ENCODE measurements at regions not wholly inside any gene's neighbourhood (a gene's known extent, or its start where the extent isn't known, plus 50 kb on each side); places are given as distances from the start of the nearest gene placed in this dataset.

DNA sequence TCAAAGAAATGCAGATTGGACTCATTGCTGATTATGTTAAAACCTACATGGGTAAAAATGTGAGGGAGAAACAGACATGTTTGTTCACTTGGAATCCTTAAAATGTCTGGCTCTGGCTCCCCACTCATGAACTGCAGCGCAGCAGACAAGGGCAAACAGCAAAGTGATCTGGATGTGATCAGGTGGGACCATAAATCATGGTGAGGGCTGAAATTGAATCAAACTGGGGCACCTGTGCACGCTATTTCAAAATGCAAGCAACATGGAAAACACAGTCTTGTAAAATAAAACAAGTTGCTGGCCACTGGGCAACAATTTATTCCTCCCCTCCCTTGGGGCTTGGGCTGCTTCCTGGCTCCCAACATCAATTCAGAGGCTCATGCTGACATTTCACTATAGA, 373.4 kb downstream of the SEC16B start:
- Histone ChIP-seq H3K4me3 (no peak overlapping the region), H3K4me1 (no peaks in the 10 kb centered on the region), H3K9me3 (no peaks in the 10 kb centered on the region), H3K36me3 (no peaks in the 10 kb centered on the region), H3K27ac (no peak overlapping the region), H3K27me3 (no peaks in the 10 kb centered on the region)
- intact Hi-C loops (cut with DNase I): no loop called here
- no peak for DNase-seq
- TF ChIP-seq, protein P1, sequence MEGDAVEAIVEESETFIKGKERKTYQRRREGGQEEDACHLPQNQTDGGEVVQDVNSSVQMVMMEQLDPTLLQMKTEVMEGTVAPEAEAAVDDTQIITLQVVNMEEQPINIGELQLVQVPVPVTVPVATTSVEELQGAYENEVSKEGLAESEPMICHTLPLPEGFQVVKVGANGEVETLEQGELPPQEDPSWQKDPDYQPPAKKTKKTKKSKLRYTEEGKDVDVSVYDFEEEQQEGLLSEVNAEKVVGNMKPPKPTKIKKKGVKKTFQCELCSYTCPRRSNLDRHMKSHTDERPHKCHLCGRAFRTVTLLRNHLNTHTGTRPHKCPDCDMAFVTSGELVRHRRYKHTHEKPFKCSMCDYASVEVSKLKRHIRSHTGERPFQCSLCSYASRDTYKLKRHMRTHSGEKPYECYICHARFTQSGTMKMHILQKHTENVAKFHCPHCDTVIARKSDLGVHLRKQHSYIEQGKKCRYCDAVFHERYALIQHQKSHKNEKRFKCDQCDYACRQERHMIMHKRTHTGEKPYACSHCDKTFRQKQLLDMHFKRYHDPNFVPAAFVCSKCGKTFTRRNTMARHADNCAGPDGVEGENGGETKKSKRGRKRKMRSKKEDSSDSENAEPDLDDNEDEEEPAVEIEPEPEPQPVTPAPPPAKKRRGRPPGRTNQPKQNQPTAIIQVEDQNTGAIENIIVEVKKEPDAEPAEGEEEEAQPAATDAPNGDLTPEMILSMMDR (IDR thresholded peaks at IDR 0.05): no peak
- no peak for ATAC-seq

DNA sequence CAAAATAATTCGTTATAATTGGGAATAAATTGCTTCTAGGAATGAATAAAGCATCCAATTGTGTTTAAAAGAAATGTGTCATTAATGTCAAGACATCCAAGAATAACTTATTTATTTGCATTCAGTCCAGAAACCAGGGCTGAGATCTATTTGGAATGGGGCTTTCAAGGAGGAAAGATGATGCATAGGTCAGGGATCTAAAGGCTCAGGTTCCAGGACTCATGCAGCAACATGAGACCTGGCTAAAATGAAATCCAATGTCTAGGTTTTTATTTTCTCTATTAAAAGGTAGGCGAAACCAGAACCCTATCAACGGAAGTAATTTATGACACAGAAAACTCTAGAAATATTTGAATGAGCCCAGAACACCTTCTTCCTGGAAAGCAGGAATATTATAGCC, 376.8 kb downstream of the SEC16B start:
- Histone ChIP-seq H3K36me3 (no peaks in the 10 kb centered on the region), H3K27me3 (no peaks in the 10 kb centered on the region), H3K9me3 (no peaks in the 10 kb centered on the region), H3K27ac (no peak overlapping the region), H3K4me3 (no peak overlapping the region), H3K4me1 (no peaks in the 10 kb centered on the region)
- DNase-seq (no peak), ATAC-seq (no peak)
- TF ChIP-seq, protein P1 (IDR thresholded peaks at IDR 0.05): no peak
- intact Hi-C loops (cut with DNase I): no loop called here

DNA sequence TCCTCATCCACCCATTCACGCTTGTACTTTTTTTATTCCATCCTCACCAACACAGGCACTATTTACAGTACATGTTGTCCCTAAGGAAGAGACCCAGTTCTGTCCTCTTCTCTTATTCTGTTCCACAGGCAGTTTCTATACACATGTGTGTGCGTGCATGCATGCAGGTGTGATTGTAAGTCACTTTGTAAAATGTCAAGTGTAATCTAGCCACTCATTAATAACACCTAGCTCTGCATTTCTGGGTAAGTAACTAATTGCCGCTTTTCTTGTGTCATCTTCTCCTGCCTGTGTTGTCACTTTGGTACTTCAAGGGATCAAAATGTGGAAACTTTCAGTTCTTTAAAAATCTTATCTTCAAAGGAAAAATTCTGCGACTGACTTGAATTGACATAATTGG, 377.2 kb downstream of the SEC16B start:
- no peaks in the 10 kb centered on the region for H3K9me3 ChIP-seq
- no peaks in the 10 kb centered on the region for H3K4me1 ChIP-seq
- H3K4me3 ChIP-seq: no peak overlapping the region
- ATAC-seq (no peak), DNase-seq (no peak)
- H3K36me3 ChIP-seq: no peaks in the 10 kb centered on the region
- TF ChIP-seq, protein P1 (IDR thresholded peaks at IDR 0.05): no peak
- intact Hi-C loops (cut with DNase I): no loop called here
- no peaks in the 10 kb centered on the region for H3K27me3 ChIP-seq
- H3K27ac ChIP-seq: no peak overlapping the region

DNA sequence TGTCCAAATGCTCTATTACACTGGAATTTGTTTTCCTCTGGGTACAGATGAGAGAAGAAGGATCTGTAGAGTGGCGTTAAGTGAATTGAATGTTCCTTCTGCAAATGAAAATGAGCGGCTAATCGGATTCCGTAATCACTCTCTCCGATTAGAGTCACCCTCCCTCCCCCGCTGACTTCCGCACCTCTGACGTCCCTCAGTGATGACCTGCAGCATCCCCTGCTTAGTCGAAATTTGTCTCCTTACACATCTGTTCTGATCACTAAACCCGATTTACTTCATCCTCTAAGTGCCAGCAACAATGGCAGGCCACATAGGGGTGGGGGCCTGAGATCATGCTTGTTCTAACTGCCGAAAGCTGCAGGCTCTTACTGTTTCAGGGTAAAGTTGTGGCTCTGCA, 378.7 kb downstream of the SEC16B start:
- Histone ChIP-seq H3K27ac (no peak overlapping the region), H3K4me3 (no peak overlapping the region), H3K27me3 (no peaks in the 10 kb centered on the region), H3K9me3 (no peaks in the 10 kb centered on the region), H3K36me3 (no peaks in the 10 kb centered on the region), H3K4me1 (no peaks in the 10 kb centered on the region)
- intact Hi-C loops (cut with DNase I): no loop called here
- TF ChIP-seq, protein P1 (IDR thresholded peaks at IDR 0.05): no peak
- ATAC-seq (no peak), DNase-seq (no peak)

DNA sequence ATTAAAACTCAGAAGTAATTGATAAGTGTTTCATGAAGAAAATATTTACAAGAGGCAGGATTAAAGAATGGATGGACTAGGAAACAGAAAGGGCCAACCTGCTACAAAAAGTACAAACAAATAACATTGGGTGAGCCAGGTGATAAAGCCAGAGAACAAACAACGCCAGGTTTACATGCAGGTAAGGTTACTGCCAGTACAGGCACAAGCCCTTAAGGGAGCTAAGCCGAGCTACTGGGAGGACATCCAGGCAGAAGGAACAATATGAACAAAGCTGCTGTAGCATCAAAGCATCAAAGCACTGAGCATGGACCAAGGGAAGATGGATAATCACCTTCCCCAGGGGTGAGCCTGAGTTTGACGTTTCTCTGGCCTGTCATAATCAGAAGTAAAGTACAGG, 380.7 kb downstream of the SEC16B start:
- ATAC-seq: no peak
- Histone ChIP-seq H3K27me3 (no peaks in the 10 kb centered on the region), H3K27ac (no peak overlapping the region), H3K4me3 (no peak overlapping the region), H3K9me3 (no peaks in the 10 kb centered on the region), H3K36me3 (no peaks in the 10 kb centered on the region), H3K4me1 (no peaks in the 10 kb centered on the region)
- TF ChIP-seq, protein P1 (IDR thresholded peaks at IDR 0.05): no peak
- DNase-seq: no peak
- intact Hi-C loops (cut with DNase I): no loop called here

DNA sequence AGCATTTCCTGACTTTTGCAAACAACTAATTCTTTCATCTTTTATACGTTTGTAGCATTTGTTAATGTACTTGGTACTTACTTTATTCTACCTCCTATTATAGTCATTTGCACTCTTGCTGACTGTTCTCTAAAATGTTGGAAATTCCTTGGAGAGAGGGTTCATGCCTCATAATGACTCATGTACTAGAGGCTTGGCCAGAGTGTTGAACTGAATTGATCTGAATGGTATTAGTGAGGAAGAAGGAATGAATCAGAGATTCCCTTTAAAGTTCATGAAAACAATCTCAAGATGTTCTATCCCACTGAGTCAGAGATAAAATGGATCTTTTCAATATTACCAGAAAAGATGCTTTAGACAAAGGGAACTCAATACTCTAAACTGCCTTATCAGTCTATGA, 383.4 kb downstream of the SEC16B start:
- H3K4me1 ChIP-seq: no peaks in the 10 kb centered on the region
- H3K27me3 ChIP-seq: no peaks in the 10 kb centered on the region
- TF ChIP-seq, protein P1 (IDR thresholded peaks at IDR 0.05): no peak
- ATAC-seq (no peak), DNase-seq (no peak)
- H3K36me3 ChIP-seq: no peaks in the 10 kb centered on the region
- no peak overlapping the region for H3K4me3 ChIP-seq
- H3K9me3 ChIP-seq: no peaks in the 10 kb centered on the region
- intact Hi-C loops (cut with DNase I): no loop called here
- H3K27ac ChIP-seq: no peak overlapping the region
